ENCODE measurements at regions not wholly inside any gene's neighbourhood (a gene's known extent, or its start where the extent isn't known, plus 50 kb on each side); places are given as distances from the start of the nearest gene placed in this dataset.

GRCh38 chr2:13197248-13197647 is 480.5 kb downstream of the TRIB2 start (continued):
- TF ChIP-seq IRF2 (CRISPR knock-in tag; IDR thresholded peaks at IDR 0.05; ENCODE audit: borderline replicate concordance, low read depth), result no peak
- no peak for TF ChIP-seq MYBL2 (CRISPR knock-in tag; IDR thresholded peaks at IDR 0.05)

DNA sequence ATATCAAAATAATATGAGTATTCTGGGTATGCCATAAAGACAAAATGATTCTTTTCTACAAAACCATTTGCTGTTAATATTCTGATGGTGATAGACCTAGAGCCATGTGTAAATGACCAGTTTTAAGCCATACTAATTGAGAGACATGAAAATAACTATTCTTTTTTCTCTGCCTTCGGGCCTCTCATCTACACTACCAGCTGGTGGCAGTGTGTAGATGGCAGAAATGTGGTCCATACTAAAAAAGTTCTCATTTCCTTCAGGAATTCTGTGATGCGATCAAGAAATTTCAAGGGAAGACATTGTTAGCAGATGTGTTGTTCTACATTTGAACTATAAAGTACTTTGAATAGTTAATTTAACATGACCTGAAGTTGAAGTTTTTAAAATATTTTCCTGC is 485.2 kb downstream of the TRIB2 start:
- CTCF ChIA-PET, result interaction anchor here (0.7 kb wide), 1 partner anchor 1881 kb away, joined by 3 read pairs; no protein-coding TSS in a partner anchor
- Mint-ChIP-seq H3K27me3 (ENCODE audit: low read depth) (no peaks in the 10 kb centered on the region), H3K4me1 (no peaks in the 10 kb centered on the region), H3K27ac (no peak overlapping the region), H3K36me3 (no peaks in the 10 kb centered on the region), H3K4me3 (no peak overlapping the region), H3K9me3 (peaks cover 11% of the 10 kb centered on the region)
- POLR2A ChIA-PET, result no interaction called here
- TF ChIP-seq ZNF396 (CRISPR knock-in tag; IDR thresholded peaks at IDR 0.05; ENCODE audit: borderline replicate concordance) (no peak), USF2 (CRISPR knock-in tag; IDR thresholded peaks at IDR 0.05) (no peak), TCF7 (CRISPR knock-in tag; IDR thresholded peaks at IDR 0.05; ENCODE audit: low read depth) (no peak), MXD4 (CRISPR knock-in tag; IDR thresholded peaks at IDR 0.05; ENCODE audit: borderline replicate concordance) (no peak), ZNF425 (CRISPR knock-in tag; conservative IDR thresholded peaks at IDR 0.05) (no peak), E2F5 (CRISPR knock-in tag; IDR thresholded peaks at IDR 0.05) (no peak), ETV6 (CRISPR knock-in tag; IDR thresholded peaks at IDR 0.05) (no peak)
- TF ChIP-seq, protein P1, sequence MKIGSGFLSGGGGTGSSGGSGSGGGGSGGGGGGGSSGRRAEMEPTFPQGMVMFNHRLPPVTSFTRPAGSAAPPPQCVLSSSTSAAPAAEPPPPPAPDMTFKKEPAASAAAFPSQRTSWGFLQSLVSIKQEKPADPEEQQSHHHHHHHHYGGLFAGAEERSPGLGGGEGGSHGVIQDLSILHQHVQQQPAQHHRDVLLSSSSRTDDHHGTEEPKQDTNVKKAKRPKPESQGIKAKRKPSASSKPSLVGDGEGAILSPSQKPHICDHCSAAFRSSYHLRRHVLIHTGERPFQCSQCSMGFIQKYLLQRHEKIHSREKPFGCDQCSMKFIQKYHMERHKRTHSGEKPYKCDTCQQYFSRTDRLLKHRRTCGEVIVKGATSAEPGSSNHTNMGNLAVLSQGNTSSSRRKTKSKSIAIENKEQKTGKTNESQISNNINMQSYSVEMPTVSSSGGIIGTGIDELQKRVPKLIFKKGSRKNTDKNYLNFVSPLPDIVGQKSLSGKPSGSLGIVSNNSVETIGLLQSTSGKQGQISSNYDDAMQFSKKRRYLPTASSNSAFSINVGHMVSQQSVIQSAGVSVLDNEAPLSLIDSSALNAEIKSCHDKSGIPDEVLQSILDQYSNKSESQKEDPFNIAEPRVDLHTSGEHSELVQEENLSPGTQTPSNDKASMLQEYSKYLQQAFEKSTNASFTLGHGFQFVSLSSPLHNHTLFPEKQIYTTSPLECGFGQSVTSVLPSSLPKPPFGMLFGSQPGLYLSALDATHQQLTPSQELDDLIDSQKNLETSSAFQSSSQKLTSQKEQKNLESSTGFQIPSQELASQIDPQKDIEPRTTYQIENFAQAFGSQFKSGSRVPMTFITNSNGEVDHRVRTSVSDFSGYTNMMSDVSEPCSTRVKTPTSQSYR (CRISPR knock-in tag; IDR thresholded peaks at IDR 0.05), result no peak
- TF ChIP-seq, protein P2, sequence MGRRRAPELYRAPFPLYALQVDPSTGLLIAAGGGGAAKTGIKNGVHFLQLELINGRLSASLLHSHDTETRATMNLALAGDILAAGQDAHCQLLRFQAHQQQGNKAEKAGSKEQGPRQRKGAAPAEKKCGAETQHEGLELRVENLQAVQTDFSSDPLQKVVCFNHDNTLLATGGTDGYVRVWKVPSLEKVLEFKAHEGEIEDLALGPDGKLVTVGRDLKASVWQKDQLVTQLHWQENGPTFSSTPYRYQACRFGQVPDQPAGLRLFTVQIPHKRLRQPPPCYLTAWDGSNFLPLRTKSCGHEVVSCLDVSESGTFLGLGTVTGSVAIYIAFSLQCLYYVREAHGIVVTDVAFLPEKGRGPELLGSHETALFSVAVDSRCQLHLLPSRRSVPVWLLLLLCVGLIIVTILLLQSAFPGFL (CRISPR knock-in tag; IDR thresholded peaks at IDR 0.05; ENCODE audit: borderline replicate concordance), result no peak
- ATAC-seq, result peak; percentile 43; the same call in 1 of the 2 replicates
- no peak for DNase-seq (ENCODE audit: low spot score)

DNA sequence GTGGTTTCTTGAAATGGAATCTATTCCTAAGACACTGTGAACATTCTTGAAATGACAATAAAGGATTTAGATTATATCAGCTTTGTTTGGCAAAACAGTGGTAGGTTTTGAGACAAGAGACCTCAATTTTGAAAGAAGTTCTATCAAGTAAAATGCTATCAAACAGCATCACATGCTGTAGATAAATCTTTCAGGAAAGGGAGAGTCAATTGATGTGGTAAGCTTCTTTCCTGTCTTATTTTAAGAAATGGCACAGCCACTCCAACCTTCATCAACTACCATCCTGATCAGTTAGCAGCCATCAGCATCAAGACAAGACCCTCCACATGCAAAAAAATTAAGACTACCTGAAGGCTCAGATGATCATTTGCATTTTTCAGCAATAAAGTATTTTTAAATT is 495.4 kb downstream of the TRIB2 start:
- no peak for ATAC-seq
- Mint-ChIP-seq H3K4me1 (no peaks in the 10 kb centered on the region), H3K27ac (no peak overlapping the region), H3K36me3 (peaks cover 24% of the 10 kb centered on the region), H3K4me3 (no peak overlapping the region), H3K9me3 (peaks cover 50% of the 10 kb centered on the region), H3K27me3 (ENCODE audit: low read depth) (peaks cover 3% of the 10 kb centered on the region; the same call in 1 of the 2 replicates)
- POLR2A ChIA-PET, result no interaction called here
- DNase-seq (ENCODE audit: low spot score), result no peak
- CTCF ChIA-PET, result no interaction called here
- no peak for TF ChIP-seq EMX1 (CRISPR knock-in tag; IDR thresholded peaks at IDR 0.05)
- TF ChIP-seq ZNF425 (CRISPR knock-in tag; conservative IDR thresholded peaks at IDR 0.05), result no peak
- no peak for TF ChIP-seq NR1H2 (CRISPR knock-in tag; IDR thresholded peaks at IDR 0.05)
- TF ChIP-seq, protein P2 (CRISPR knock-in tag; IDR thresholded peaks at IDR 0.05; ENCODE audit: borderline replicate concordance), result no peak
- TF ChIP-seq ZNF423 (CRISPR knock-in tag; IDR thresholded peaks at IDR 0.05), result no peak
- no peak for TF ChIP-seq ZNF416 (CRISPR knock-in tag; IDR thresholded peaks at IDR 0.05)
- TF ChIP-seq AFF4 (CRISPR knock-in tag; IDR thresholded peaks at IDR 0.05; ENCODE audit: borderline replicate concordance), result no peak
- no peak for TF ChIP-seq SMAD3 (CRISPR knock-in tag; IDR thresholded peaks at IDR 0.05; ENCODE audit: borderline replicate concordance)

All from WTC11 (cell line).